ENCODE measurements at regions not wholly inside any gene's neighbourhood (a gene's known extent, or its start where the extent isn't known, plus 50 kb on each side); places are given as distances from the start of the nearest gene placed in this dataset.

- Histone ChIP-seq H3K27me3 (replicated peaks in 1 of 4; ENCODE audit: control insufficient read depth in 3 of 4, extremely low read depth in 1 of 4, insufficient read depth in 3 of 4, low read length in 3 of 4) (no peaks in the 10 kb centered on the region), H3K79me2 (ENCODE audit: control insufficient read depth in 1 of 2, insufficient read depth in 2 of 2, low read length in 2 of 2) (no peaks in the 10 kb centered on the region), H3K79me1 (ENCODE audit: low read depth, low read length) (no peaks in the 10 kb centered on the region), H3K14ac (ENCODE audit: insufficient read length) (no peak overlapping the region), H4K8ac (ENCODE audit: extremely low read depth, insufficient read depth, low read length) (no peak overlapping the region), H2BK5ac (ENCODE audit: low read depth, low read length) (no peak overlapping the region), H3K9me3 (ENCODE audit: insufficient read depth in 2 of 2, low read depth in 1 of 2, low read length in 1 of 2) (no peaks in the 10 kb centered on the region), H3K27ac (ENCODE audit: low read depth, low read length) (no peak overlapping the region), H4K20me1 (replicated peaks in 1 of 2; ENCODE audit: control insufficient read depth in 1 of 2, insufficient read depth in 2 of 2, low read length in 2 of 2) (no peaks in the 10 kb centered on the region), H2BK120ac (replicated peaks; ENCODE audit: low read depth, low read length) (no peak overlapping the region), H2AFZ (ENCODE audit: low read length) (no peak overlapping the region), H2AK5ac (ENCODE audit: low read depth, low read length) (no peak overlapping the region), H3K9ac (replicated peaks in 1 of 4; ENCODE audit: extremely low read depth in 1 of 4, low read depth in 3 of 4, low read length in 3 of 4) (no peak overlapping the region), H3K4me2 (ENCODE audit: insufficient read depth in 1 of 2, low read depth in 2 of 2, low read length in 2 of 2) (no peak overlapping the region), H4K5ac (ENCODE audit: insufficient read length, low read depth, low read length) (no peak overlapping the region), H2BK12ac (ENCODE audit: low read depth, low read length) (no peak overlapping the region), H3K4ac (replicated peaks; ENCODE audit: insufficient read length, low read depth, low read length) (no peak overlapping the region), H3K18ac (ENCODE audit: extremely low read depth, low read length) (no peak overlapping the region), H3K36me3 (ENCODE audit: control insufficient read depth in 2 of 4, insufficient read depth in 4 of 4, low read length in 3 of 4) (no peaks in the 10 kb centered on the region), H3K23ac (ENCODE audit: insufficient read length) (no peak overlapping the region), H3K23me2 (ENCODE audit: low read depth, low read length) (no peaks in the 10 kb centered on the region), H2BK15ac (ENCODE audit: low read length) (0 out of 2 replicates have a peak overlapping the region, but pooled peaks have one; percentile 41), H3K4me3 (ENCODE audit: extremely low read depth in 1 of 4, insufficient read depth in 2 of 4, low read depth in 3 of 4, low read length in 4 of 4) (no peak overlapping the region), H3K56ac (replicated peaks; ENCODE audit: insufficient read length, low read depth, low read length) (no peak overlapping the region), H3K4me1 (replicated peaks in 1 of 4; ENCODE audit: control insufficient read depth in 3 of 4, insufficient read depth in 4 of 4, low read length in 3 of 4) (no peaks in the 10 kb centered on the region), H4K91ac (replicated peaks; ENCODE audit: insufficient read length, low read length) (no peak overlapping the region), H2BK20ac (ENCODE audit: low read length) (no peak overlapping the region)
- no peak for FAIRE-seq
- 97% methylated on average over 8 of the region's 8 CpGs; no CpG with 5 or more reads in 1 of the 2 experiments for WGBS, 2 experiments (ENCODE audit: extremely low coverage in 1 of 2, insufficient coverage in 1 of 2, insufficient read length in 1 of 2, insufficient replicate concordance in 2 of 2, low coverage in 1 of 2, low lambda C conversion rate in 2 of 2, missing lambda C conversion rate in 1 of 2)
- ChIA-PET CTCF (ENCODE audit: partially characterized antibody) (no interaction called here), POLR2A (ENCODE audit: partially characterized antibody) (no interaction called here)
- DNase-seq (ENCODE audit: low read depth in 1 of 2, low spot score in 2 of 2), result no peak
- no peak for TF ChIP-seq CHD2 (IDR thresholded peaks at IDR 0.05; ENCODE audit: low read length)
- TF ChIP-seq NANOG (IDR thresholded peaks at IDR 0.05; ENCODE audit: insufficient read depth, low read depth, low read length, poor library complexity, severe bottlenecking), result no peak
- no peak for TF ChIP-seq BRCA1 (IDR thresholded peaks at IDR 0.05; ENCODE audit: low read depth, low read length)
- TF ChIP-seq SP1 (IDR thresholded peaks at IDR 0.05; ENCODE audit: low read depth, low read length), result no peak
Observed at GRCh38 chr4:166602068-166602467, 632.2 kb downstream of the SPOCK3 start.
